ENCODE measurements at regions not wholly inside any gene's neighbourhood (a gene's known extent, or its start where the extent isn't known, plus 50 kb on each side); places are given as distances from the start of the nearest gene placed in this dataset.

- Histone ChIP-seq H4K20me1 (replicated peaks; ENCODE audit: insufficient read depth) (no peaks in the 10 kb centered on the region), H3K9me2 (ENCODE audit: insufficient read depth) (no peaks in the 10 kb centered on the region; the same call in 1 of the 2 replicates), H3K27ac (ENCODE audit: low read depth) (no peak overlapping the region), H3K27me3 (ENCODE audit: insufficient read depth) (no peaks in the 10 kb centered on the region), H3K4me2 (no peak overlapping the region), H3K36me3 (ENCODE audit: insufficient read depth) (no peaks in the 10 kb centered on the region), H3F3A (replicated peaks; ENCODE audit: low read depth) (no peaks in the 10 kb centered on the region), H3K4me3 (no peak overlapping the region), H3K79me2 (replicated peaks; ENCODE audit: insufficient read depth) (no peaks in the 10 kb centered on the region), H3K4me1 (ENCODE audit: insufficient read depth) (0 out of 2 replicates have a peak, but pooled peaks cover 4% of the 10 kb centered on the region), H2AFZ (no peak overlapping the region)
- H3K4me1 Mint-ChIP-seq, result peaks cover 14% of the 10 kb centered on the region; the same call in 2 of the 3 replicates
- H3K27ac Mint-ChIP-seq, result no peak overlapping the region
- no peaks in the 10 kb centered on the region for H3K27me3 Mint-ChIP-seq (ENCODE audit: insufficient read depth, low read depth, poor library complexity)
- DNase-seq (ENCODE audit: low spot score) (no peak), ATAC-seq (no peak)
- no peaks in the 10 kb centered on the region for H3K9me3 Mint-ChIP-seq
- TF ChIP-seq CREB1 (CRISPR knock-in tag; IDR thresholded peaks at IDR 0.05; ENCODE audit: low read depth) (no peak), CTCF (conservative IDR thresholded peaks at IDR 0.05; ENCODE audit: low read depth in 2 of 2) (no peak), ZNF114 (CRISPR knock-in tag; IDR thresholded peaks at IDR 0.05) (no peak), JUNB (IDR thresholded peaks at IDR 0.05; ENCODE audit: unreplicated experiment) (no peak)
- no peaks in the 10 kb centered on the region for H3K36me3 Mint-ChIP-seq (ENCODE audit: low read depth)
- no peak overlapping the region for H3K4me3 Mint-ChIP-seq
Observed at GRCh38 chr3:111302063-111302462, 230.4 kb downstream of the NECTIN3 start.

- Mint-ChIP-seq H3K27ac (no peak overlapping the region), H3K9me3 (no peaks in the 10 kb centered on the region), H3K4me3 (no peak overlapping the region), H3K4me1 (peaks cover 14% of the 10 kb centered on the region; the same call in 2 of the 3 replicates), H3K36me3 (ENCODE audit: low read depth) (no peaks in the 10 kb centered on the region), H3K27me3 (ENCODE audit: insufficient read depth, low read depth, poor library complexity) (no peaks in the 10 kb centered on the region)
- no peak for ATAC-seq
- Histone ChIP-seq H3F3A (replicated peaks; ENCODE audit: low read depth) (no peaks in the 10 kb centered on the region), H3K79me2 (replicated peaks; ENCODE audit: insufficient read depth) (no peaks in the 10 kb centered on the region), H3K4me3 (no peak overlapping the region), H3K36me3 (ENCODE audit: insufficient read depth) (no peaks in the 10 kb centered on the region), H3K4me2 (no peak overlapping the region), H3K9me2 (ENCODE audit: insufficient read depth) (no peaks in the 10 kb centered on the region; the same call in 1 of the 2 replicates), H2AFZ (no peak overlapping the region), H3K27ac (ENCODE audit: low read depth) (no peak overlapping the region), H4K20me1 (replicated peaks; ENCODE audit: insufficient read depth) (no peaks in the 10 kb centered on the region), H3K4me1 (ENCODE audit: insufficient read depth) (0 out of 2 replicates have a peak, but pooled peaks cover 4% of the 10 kb centered on the region), H3K27me3 (ENCODE audit: insufficient read depth) (no peaks in the 10 kb centered on the region)
- DNase-seq (ENCODE audit: low spot score), result no peak
- TF ChIP-seq ZNF331 (CRISPR knock-in tag; IDR thresholded peaks at IDR 0.05; ENCODE audit: low read depth) (no peak), CTCF (conservative IDR thresholded peaks at IDR 0.05; ENCODE audit: low read depth in 2 of 2) (no peak), POLR2AphosphoS5 (IDR thresholded peaks at IDR 0.05; ENCODE audit: low read depth) (no peak), EZH2 (IDR thresholded peaks at IDR 0.05; ENCODE audit: low read depth, unreplicated experiment) (no peak), ZNF114 (CRISPR knock-in tag; IDR thresholded peaks at IDR 0.05) (no peak), NANOG (IDR thresholded peaks at IDR 0.05; ENCODE audit: borderline replicate concordance) (no peak), EZH2phosphoT487 (IDR thresholded peaks at IDR 0.05; ENCODE audit: unreplicated experiment) (no peak), ETS1 (IDR thresholded peaks at IDR 0.05) (no peak), JUNB (IDR thresholded peaks at IDR 0.05; ENCODE audit: unreplicated experiment) (no peak), CREB1 (CRISPR knock-in tag; IDR thresholded peaks at IDR 0.05; ENCODE audit: low read depth) (no peak), REST (IDR thresholded peaks at IDR 0.05; ENCODE audit: unreplicated experiment) (no peak), STAT1 (IDR thresholded peaks at IDR 0.05; ENCODE audit: unreplicated experiment) (no peak)
Observed at GRCh38 chr3:111303760-111304159, 232.1 kb downstream of the NECTIN3 start.
